Sigmoid colon (tissue), 4 donors: ENCODE measurements at regions not wholly inside any gene's neighbourhood (a gene's known extent, or its start where the extent isn't known, plus 50 kb on each side); places are given as distances from the start of the nearest gene placed in this dataset.

Experiments
- CTCF ChIP-seq, 4 experiments: fragments of 450-650 bp in 3 of 4; fragments of 200-600 bp in 1 of 4; IDR thresholded peaks; one replicate each; pipeline ENCODE4 v1.5.1; 2016 to 2019; ENCODE audit warnings: antibody characterized with exemption in 4 of 4, mild to moderate bottlenecking in 3 of 4, moderate library complexity in 2 of 4
- EP300 ChIP-seq, 4 donors: sonication (generic); formaldehyde crosslinking; IDR thresholded peaks; one replicate each; pipeline ENCODE4 v1.6.1; 2017; ENCODE audit warnings: antibody characterized with exemption in 4 of 4
- POLR2A ChIP-seq, 2 donors: fragments of 450-650 bp; IDR thresholded peaks; one replicate each; pipeline ENCODE4 v1.6.1; 2016; ENCODE audit warnings: antibody characterized with exemption in 2 of 2, mild to moderate bottlenecking in 2 of 2, moderate library complexity in 2 of 2

DNA sequence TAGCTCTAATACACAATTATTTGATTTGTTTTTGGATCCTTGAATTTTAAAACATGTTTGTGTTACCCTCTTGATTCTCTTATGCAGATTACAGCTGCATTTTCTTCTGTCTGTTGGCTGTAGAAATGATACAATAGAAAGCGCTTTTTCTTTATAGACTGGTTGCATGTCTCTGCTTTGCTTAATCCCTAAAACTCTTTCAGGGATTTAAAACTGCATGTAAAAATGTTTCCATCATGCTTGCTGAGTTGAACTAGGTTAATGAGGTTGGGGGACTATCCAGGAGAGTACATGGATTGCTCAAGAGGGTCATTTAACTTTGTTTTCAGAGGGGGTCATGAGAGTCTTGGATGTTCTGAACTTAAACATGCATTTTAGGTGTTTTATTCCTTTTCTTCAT, 166.4 kb upstream of the IFNG-AS1 start:
- TF ChIP-seq CTCF (IDR thresholded peaks at IDR 0.05) (no peak), POLR2A (IDR thresholded peaks at IDR 0.05) (no peak), EP300 (IDR thresholded peaks at IDR 0.05) (no peak)
